Lower lobe of right lung (tissue), 2 donors: ENCODE measurements at regions not wholly inside any gene's neighbourhood (a gene's known extent, or its start where the extent isn't known, plus 50 kb on each side); places are given as distances from the start of the nearest gene placed in this dataset.

Source experiments
- ATAC-seq, 2 donors: fragments of 200-7000 bp; cut with Tn5 transposase; one replicate each; pipeline ENCODE4 v1.9.1; 2020 to 2022; ENCODE audit warnings: mild to moderate bottlenecking in 2 of 2, moderate library complexity in 2 of 2
- DNase-seq: peaks from one replicate; pipeline ENCODE4 v3.0.0-alpha.2; 2020
- H3K27ac ChIP-seq: fragments of 200-600 bp; one replicate; pipeline ENCODE4 v1.8.0; 2022
- H3K27me3 ChIP-seq: fragments of 200-600 bp; one replicate; pipeline ENCODE4 v1.8.0; 2022; ENCODE audit warnings: low read depth
- H3K36me3 ChIP-seq: fragments of 200-600 bp; one replicate; pipeline ENCODE4 v1.8.0; 2022; ENCODE audit warnings: mild to moderate bottlenecking
- H3K4me1 ChIP-seq: fragments of 200-600 bp; one replicate; pipeline ENCODE4 v1.8.0; 2022
- H3K4me3 ChIP-seq: fragments of 200-600 bp; one replicate; pipeline ENCODE4 v1.8.0; 2022; ENCODE audit warnings: mild to moderate bottlenecking
- H3K9me3 ChIP-seq: fragments of 200-600 bp; one replicate; pipeline ENCODE4 v1.8.0; 2022
- intact Hi-C: fragments of 100-400 bp; cut with DNase I; formaldehyde crosslinking; loops from one replicate; pipeline ENCODE4 v1.11.0; 2022
- TF ChIP-seq, protein P1 (sequence below): fragments of 200-600 bp; IDR thresholded peaks from one replicate; pipeline ENCODE4 v1.8.0; 2022; ENCODE audit warnings: antibody characterized with exemption, mild to moderate bottlenecking
- donor health status: DM: no; HTN: yes; CAD: no; lungs with severe emphysema.

DNA sequence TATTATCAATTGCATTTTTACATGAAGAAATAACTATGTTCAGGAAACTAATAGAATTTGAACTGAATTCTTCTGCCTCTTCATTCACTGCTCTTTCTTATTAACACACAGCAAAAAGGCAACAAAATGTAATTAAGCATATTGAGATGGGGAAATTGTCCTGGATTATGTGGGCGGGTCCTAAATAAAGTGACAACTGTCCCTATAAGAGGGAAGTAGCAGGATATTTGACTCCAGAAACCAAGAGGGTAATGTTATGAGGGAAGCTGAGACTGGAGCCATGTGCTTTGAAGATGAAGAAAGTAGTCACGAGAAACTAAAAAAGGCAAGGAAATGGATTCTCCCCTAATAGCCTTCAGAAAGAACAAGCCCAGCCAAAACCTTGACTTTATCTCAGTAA, 311.2 kb upstream of the PIK3R1 start:
- H3K36me3 ChIP-seq = no peaks in the 10 kb centered on the region
- H3K27me3 ChIP-seq = no peaks in the 10 kb centered on the region
- no peaks in the 10 kb centered on the region for H3K9me3 ChIP-seq
- H3K4me3 ChIP-seq = no peak overlapping the region
- TF ChIP-seq, protein P1, sequence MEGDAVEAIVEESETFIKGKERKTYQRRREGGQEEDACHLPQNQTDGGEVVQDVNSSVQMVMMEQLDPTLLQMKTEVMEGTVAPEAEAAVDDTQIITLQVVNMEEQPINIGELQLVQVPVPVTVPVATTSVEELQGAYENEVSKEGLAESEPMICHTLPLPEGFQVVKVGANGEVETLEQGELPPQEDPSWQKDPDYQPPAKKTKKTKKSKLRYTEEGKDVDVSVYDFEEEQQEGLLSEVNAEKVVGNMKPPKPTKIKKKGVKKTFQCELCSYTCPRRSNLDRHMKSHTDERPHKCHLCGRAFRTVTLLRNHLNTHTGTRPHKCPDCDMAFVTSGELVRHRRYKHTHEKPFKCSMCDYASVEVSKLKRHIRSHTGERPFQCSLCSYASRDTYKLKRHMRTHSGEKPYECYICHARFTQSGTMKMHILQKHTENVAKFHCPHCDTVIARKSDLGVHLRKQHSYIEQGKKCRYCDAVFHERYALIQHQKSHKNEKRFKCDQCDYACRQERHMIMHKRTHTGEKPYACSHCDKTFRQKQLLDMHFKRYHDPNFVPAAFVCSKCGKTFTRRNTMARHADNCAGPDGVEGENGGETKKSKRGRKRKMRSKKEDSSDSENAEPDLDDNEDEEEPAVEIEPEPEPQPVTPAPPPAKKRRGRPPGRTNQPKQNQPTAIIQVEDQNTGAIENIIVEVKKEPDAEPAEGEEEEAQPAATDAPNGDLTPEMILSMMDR = no peak
- no peaks in the 10 kb centered on the region for H3K4me1 ChIP-seq
- intact Hi-C loops = no loop called here
- ATAC-seq = no peak
- no peak for DNase-seq
- no peak overlapping the region for H3K27ac ChIP-seq

DNA sequence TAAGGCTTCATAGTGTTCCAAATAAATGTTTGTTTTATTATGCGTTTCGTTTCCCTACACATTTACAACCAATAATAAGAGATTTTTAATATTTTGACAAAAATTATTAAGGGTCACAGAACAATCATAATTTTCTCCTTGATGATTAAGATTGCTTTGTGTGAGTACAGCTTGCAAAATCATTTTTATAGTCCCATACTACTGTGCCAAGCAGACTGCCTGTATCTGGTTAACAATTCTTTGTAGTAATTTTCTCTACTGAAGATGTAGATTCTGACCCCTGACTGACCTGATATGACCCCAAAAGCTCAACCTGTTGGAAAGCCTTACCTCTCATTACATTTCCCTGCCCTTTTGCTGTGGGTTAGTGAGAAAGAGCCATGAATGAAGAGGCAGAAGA, 311.9 kb upstream of the PIK3R1 start:
- H3K9me3 ChIP-seq = no peaks in the 10 kb centered on the region
- H3K36me3 ChIP-seq = no peaks in the 10 kb centered on the region
- H3K27ac ChIP-seq = no peak overlapping the region
- intact Hi-C loops = no loop called here
- no peaks in the 10 kb centered on the region for H3K27me3 ChIP-seq
- ATAC-seq (no peak), DNase-seq (no peak)
- TF ChIP-seq, protein P1 = no peak
- no peak overlapping the region for H3K4me3 ChIP-seq
- H3K4me1 ChIP-seq = no peaks in the 10 kb centered on the region

DNA sequence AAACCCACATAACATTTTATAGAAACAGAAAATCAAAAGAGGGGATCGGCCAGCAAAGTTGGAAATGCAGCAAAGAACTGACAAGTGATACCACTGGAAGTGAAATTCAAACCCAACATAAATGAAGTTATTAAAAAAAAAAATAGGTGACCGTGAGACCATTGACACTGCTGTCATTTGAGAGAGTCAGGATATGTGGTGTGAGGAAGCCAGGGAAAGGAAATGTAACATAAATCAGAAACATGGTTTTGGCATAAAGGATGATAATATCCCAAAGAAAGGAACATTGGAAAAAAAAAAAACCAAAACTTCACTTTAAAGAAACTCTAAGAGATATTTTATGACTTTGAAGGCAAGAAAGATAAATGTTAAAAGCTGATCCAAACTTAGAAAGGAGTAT, 312.4 kb upstream of the PIK3R1 start:
- DNase-seq (no peak), ATAC-seq (no peak)
- TF ChIP-seq, protein P1 = no peak
- Histone ChIP-seq H3K9me3 (no peaks in the 10 kb centered on the region), H3K36me3 (no peaks in the 10 kb centered on the region), H3K4me3 (no peak overlapping the region), H3K4me1 (no peaks in the 10 kb centered on the region), H3K27me3 (no peaks in the 10 kb centered on the region), H3K27ac (no peak overlapping the region)
- intact Hi-C loops = no loop called here

DNA sequence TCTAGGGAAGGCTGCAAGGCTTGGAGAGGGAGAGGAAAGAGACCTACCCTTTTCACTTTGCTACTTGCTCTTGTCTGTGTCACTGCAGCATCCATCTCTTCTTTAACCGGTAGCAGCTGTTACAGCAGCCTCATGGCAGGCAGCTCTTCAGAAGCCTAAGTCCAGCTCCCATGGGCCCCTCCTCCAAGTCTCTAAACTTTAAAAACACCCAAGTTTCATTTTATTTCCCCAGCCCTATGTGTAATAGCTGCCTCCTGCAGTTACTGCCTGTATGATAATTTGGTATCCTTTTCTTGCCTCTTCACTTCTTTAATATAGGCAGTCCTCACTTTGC, 313.1 kb upstream of the PIK3R1 start:
- no peak for DNase-seq
- no peak for ATAC-seq
- intact Hi-C loops = no loop called here
- Histone ChIP-seq H3K4me3 (no peak overlapping the region), H3K9me3 (no peaks in the 10 kb centered on the region), H3K4me1 (peaks cover under 1% of the 10 kb centered on the region), H3K27me3 (no peaks in the 10 kb centered on the region), H3K36me3 (no peaks in the 10 kb centered on the region), H3K27ac (no peak overlapping the region)
- TF ChIP-seq, protein P1 = no peak

DNA sequence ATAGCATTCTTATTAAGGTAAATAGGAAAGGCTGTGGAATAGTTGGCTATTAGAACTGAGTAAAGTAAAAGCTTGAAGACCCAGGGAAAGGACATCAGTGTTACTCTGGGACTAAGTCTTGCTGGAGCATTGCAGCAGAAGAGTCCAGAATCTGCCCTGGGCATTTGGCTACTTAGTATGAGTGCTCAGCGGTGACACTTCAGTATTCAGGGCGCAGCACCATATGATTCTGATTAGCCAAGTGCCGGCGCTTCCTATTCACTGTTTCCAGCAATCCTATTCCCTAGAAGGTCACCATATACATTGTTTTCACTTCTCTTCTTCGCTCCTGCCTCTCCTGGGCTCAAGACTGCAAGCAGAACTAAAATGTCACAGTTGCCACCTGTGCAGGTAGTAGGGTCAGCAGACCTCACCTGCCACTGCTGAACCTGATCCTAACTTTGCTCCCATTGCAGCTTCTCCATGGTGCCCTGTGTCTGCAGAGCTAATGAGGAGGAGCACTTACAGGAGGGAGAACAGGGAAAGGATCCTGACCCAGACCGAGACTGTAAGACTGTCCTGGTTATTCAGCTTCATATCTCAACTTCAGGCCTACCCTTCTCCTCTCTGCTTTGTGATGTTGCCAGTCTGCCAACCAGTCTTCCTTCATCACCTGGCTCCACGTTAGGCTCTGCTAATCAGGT, 313.6 kb upstream of the PIK3R1 start:
- Histone ChIP-seq H3K36me3 (no peaks in the 10 kb centered on the region), H3K9me3 (no peaks in the 10 kb centered on the region), H3K4me3 (no peak overlapping the region), H3K27ac (no peak overlapping the region), H3K27me3 (no peaks in the 10 kb centered on the region), H3K4me1 (peaks cover 5% of the 10 kb centered on the region)
- intact Hi-C loops = no loop called here
- TF ChIP-seq, protein P1 = no peak
- DNase-seq (no peak), ATAC-seq (no peak)
